Thyroid gland (tissue), 4 donors: ENCODE measurements at regions not wholly inside any gene's neighbourhood (a gene's known extent, or its start where the extent isn't known, plus 50 kb on each side); places are given as distances from the start of the nearest gene placed in this dataset.

Experiments
- POLR2A ChIP-seq, 2 donors: fragments of 450-650 bp; IDR thresholded peaks; one replicate each; pipeline ENCODE4 v1.6.1; 2017; ENCODE audit warnings: antibody characterized with exemption in 2 of 2, mild to moderate bottlenecking in 2 of 2, moderate library complexity in 1 of 2
- TF ChIP-seq, protein P1 (sequence below), 6 experiments: fragments of 200-600 bp in 3 of 6; fragments of 450-650 bp in 3 of 6; sonication (generic) in 3 of 6; IDR thresholded peaks; one replicate each; pipeline ENCODE4 v1.5.1; 2016 to 2019; ENCODE audit warnings: antibody characterized with exemption in 6 of 6, mild to moderate bottlenecking in 2 of 6, inconsistent platforms in 1 of 6, moderate library complexity in 1 of 6

DNA sequence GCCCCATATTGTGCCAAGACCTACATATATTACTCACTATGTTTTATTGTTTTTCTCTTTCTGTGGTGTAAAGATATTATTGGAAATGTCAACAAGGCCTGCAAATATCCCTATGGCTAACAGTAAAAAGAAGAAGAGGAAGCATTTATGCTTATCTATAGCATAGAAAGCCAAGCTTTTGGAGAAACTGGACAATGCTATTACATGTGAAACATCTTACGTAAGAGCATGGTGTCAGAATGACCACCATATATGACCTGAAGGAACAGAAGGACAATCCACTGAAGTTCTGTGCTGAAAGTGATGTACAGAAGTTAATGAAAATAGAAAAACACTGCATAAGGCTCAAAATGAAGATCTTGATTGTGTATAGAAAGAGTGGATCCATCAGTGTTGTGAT, 145.2 kb downstream of the KCTD12 start:
- TF ChIP-seq, protein P1, sequence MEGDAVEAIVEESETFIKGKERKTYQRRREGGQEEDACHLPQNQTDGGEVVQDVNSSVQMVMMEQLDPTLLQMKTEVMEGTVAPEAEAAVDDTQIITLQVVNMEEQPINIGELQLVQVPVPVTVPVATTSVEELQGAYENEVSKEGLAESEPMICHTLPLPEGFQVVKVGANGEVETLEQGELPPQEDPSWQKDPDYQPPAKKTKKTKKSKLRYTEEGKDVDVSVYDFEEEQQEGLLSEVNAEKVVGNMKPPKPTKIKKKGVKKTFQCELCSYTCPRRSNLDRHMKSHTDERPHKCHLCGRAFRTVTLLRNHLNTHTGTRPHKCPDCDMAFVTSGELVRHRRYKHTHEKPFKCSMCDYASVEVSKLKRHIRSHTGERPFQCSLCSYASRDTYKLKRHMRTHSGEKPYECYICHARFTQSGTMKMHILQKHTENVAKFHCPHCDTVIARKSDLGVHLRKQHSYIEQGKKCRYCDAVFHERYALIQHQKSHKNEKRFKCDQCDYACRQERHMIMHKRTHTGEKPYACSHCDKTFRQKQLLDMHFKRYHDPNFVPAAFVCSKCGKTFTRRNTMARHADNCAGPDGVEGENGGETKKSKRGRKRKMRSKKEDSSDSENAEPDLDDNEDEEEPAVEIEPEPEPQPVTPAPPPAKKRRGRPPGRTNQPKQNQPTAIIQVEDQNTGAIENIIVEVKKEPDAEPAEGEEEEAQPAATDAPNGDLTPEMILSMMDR (IDR thresholded peaks at IDR 0.05), result no peak
- no peak for TF ChIP-seq POLR2A (IDR thresholded peaks at IDR 0.05)
